SK-N-SH (cell line): ENCODE measurements at regions not wholly inside any gene's neighbourhood (a gene's known extent, or its start where the extent isn't known, plus 50 kb on each side); places are given as distances from the start of the nearest gene placed in this dataset.

Experiments
- CTCF ChIA-PET: fragments of 300-600, 350-600 bp; formaldehyde crosslinking; extraction: SDS; loops from one replicate; lab custom pipeline; 2021; lab: Yijun Ruan, JAX
- POLR2A ChIA-PET: fragments of 350-600 bp; sonication (Branson Sonifier 250); formaldehyde crosslinking; extraction: SDS; loops from one replicate; lab custom pipeline; 2020; ENCODE audit warnings: antibody characterized with exemption, inconsistent platforms; lab: Yijun Ruan, JAX
- DNase-seq: peaks from one replicate; pipeline ENCODE4 v3.0.0; 2012
- H2AFZ ChIP-seq: fragments of 200-600 bp; sonication (generic); 2 replicates; pipeline ENCODE4 v1.8.1; 2016; ENCODE audit warnings: antibody characterized with exemption, mild to moderate bottlenecking, low read depth
- H3F3A ChIP-seq: fragments of 200-600 bp; sonication (generic); replicated peaks from 2 replicates; pipeline ENCODE3; 2016; ENCODE audit warnings: antibody characterized with exemption, mild to moderate bottlenecking; ENCODE audit not compliant: insufficient read depth
- H3K27ac ChIP-seq, 2 experiments: fragments of 200-500 bp in 1 of 2; fragments of 200-600 bp in 1 of 2; sonication (Bioruptor generic) in 1 of 2; sonication (generic), shearing (Covaris generic) in 1 of 2; 2 replicates each; pipeline versions ENCODE4 v1.5.1 to v1.6.1; 2014 to 2016; ENCODE audit warnings: low read depth in 2 of 2, inconsistent platforms in 1 of 2, low read length in 1 of 2, mild to moderate bottlenecking in 1 of 2, mixed read lengths in 1 of 2
- H3K27me3 ChIP-seq: fragments of 200-600 bp; sonication (generic), shearing (Covaris generic); 2 replicates; pipeline ENCODE4 v1.6.1; 2016; ENCODE audit warnings: mixed run types; ENCODE audit not compliant: insufficient read depth
- H3K36me3 ChIP-seq, 2 experiments: fragments of 200-500 bp in 1 of 2; fragments of 200-600 bp in 1 of 2; sonication (Bioruptor generic) in 1 of 2; sonication (generic) in 1 of 2; replicated peaks in 1 of 2; 2 replicates each; pipeline versions ENCODE3 to v1.5.1; 2014 to 2016; ENCODE audit warnings: low read length in 1 of 2, mild to moderate bottlenecking in 1 of 2; ENCODE audit not compliant: insufficient read depth in 2 of 2, control insufficient read depth in 1 of 2
- H3K4me1 ChIP-seq, 2 experiments: fragments of 200-500 bp in 1 of 2; fragments of 200-600 bp in 1 of 2; sonication (Bioruptor generic) in 1 of 2; sonication (generic), shearing (Covaris generic) in 1 of 2; 2 replicates each; pipeline versions ENCODE4 v1.5.1 to v1.6.1; 2014 to 2016; ENCODE audit warnings: low read depth in 1 of 2, low read length in 1 of 2, mixed run types in 1 of 2; ENCODE audit not compliant: insufficient read depth in 2 of 2, control insufficient read depth in 1 of 2
- H3K4me2 ChIP-seq: fragments of 200-600 bp; sonication (generic), shearing (Covaris generic); 2 replicates; pipeline ENCODE4 v1.6.1; 2017; ENCODE audit warnings: mixed run types
- H3K4me3 ChIP-seq, 2 experiments: fragments of 200-500 bp in 1 of 2; fragments of 200-600 bp in 1 of 2; sonication (Bioruptor generic) in 1 of 2; sonication (generic), shearing (Covaris generic) in 1 of 2; 2 replicates each; pipeline versions ENCODE4 v1.5.1 to v1.8.1; 2014 to 2016; ENCODE audit warnings: low read depth in 2 of 2, inconsistent platforms in 1 of 2, low read length in 1 of 2, mild to moderate bottlenecking in 1 of 2, mixed read lengths in 1 of 2, moderate library complexity in 1 of 2
- H3K79me2 ChIP-seq: fragments of 200-600 bp; sonication (generic); 2 replicates; pipeline ENCODE4 v1.8.1; 2017; ENCODE audit warnings: mild to moderate bottlenecking; ENCODE audit not compliant: insufficient read depth
- H3K9ac ChIP-seq: fragments of 200-600 bp; sonication (generic); 2 replicates; pipeline ENCODE4 v1.6.1; 2017; ENCODE audit warnings: mixed run types
- H3K9me2 ChIP-seq: fragments of 200-600 bp; sonication (generic); 2 replicates; pipeline ENCODE4 v1.6.1; 2017; ENCODE audit warnings: mixed run types
- H3K9me3 ChIP-seq: fragments of 200-600 bp; sonication (generic); 2 replicates; pipeline ENCODE4 v1.6.1; 2017; ENCODE audit warnings: mixed run types, mild to moderate bottlenecking, moderate library complexity
- H4K20me1 ChIP-seq: fragments of 200-600 bp; sonication (generic); 2 replicates; pipeline ENCODE4 v1.6.1; 2017; ENCODE audit warnings: mild to moderate bottlenecking, mixed run types; ENCODE audit not compliant: insufficient read depth
- EP300 ChIP-seq, 2 experiments: IDR thresholded peaks; 2 replicates each; pipeline versions ENCODE4 v1.4.0 to v1.6.1; 2012; ENCODE audit warnings: borderline replicate concordance in 1 of 2, low read depth in 1 of 2, low read length in 1 of 2
- EZH2phosphoT487 ChIP-seq: fragments of 200-600 bp; sonication (generic); IDR thresholded peaks from 2 replicates; pipeline ENCODE4 v1.6.1; 2017; ENCODE audit warnings: low read depth, mixed run types, mild to moderate bottlenecking, antibody characterized with exemption, moderate library complexity, borderline replicate concordance
- FOXM1 ChIP-seq: IDR thresholded peaks from 2 replicates; pipeline ENCODE4 v1.4.0; 2012; ENCODE audit warnings: low read depth, mild to moderate bottlenecking
- GATA2 ChIP-seq: sonication (generic); formaldehyde crosslinking; IDR thresholded peaks from 2 replicates; pipeline ENCODE4 v1.5.0; 2020; ENCODE audit warnings: mild to moderate bottlenecking, missing genetic modification reagents
- IRF3 ChIP-seq: fragments of 150-350 bp; IDR thresholded peaks from 2 replicates; pipeline ENCODE4 v1.6.1; 2016; ENCODE audit warnings: mild to moderate bottlenecking, low read depth, low read length
- MXI1 ChIP-seq: IDR thresholded peaks from 2 replicates; pipeline ENCODE4 v1.6.1; 2012; ENCODE audit warnings: mild to moderate bottlenecking, low read depth, low read length, improper control_type of control experiment
- ZBTB33 ChIP-seq: IDR thresholded peaks from 2 replicates; pipeline ENCODE4 v1.4.0; 2012; ENCODE audit warnings: low read depth, borderline replicate concordance
- WGBS: methylation state at CpG from one replicate; pipeline ENCODE4 v1.1.6; 2017; ENCODE audit warnings: low lambda C conversion rate; 5-methylcytosine and 5-hydroxymethylcytosine counted together
- TF ChIP-seq, protein P1 (sequence below): fragments of 150-350 bp; IDR thresholded peaks from 2 replicates; pipeline ENCODE4 v1.6.1; 2017; ENCODE audit warnings: antibody characterized with exemption, low read length, low read depth, borderline replicate concordance

GRCh38 chr17:68732301-68732749, 131.2 kb upstream of the FAM20A start (continued):
- TF ChIP-seq ZBTB33, result no peak
- TF ChIP-seq FOXM1, result no peak
- TF ChIP-seq EZH2phosphoT487, result no peak

DNA sequence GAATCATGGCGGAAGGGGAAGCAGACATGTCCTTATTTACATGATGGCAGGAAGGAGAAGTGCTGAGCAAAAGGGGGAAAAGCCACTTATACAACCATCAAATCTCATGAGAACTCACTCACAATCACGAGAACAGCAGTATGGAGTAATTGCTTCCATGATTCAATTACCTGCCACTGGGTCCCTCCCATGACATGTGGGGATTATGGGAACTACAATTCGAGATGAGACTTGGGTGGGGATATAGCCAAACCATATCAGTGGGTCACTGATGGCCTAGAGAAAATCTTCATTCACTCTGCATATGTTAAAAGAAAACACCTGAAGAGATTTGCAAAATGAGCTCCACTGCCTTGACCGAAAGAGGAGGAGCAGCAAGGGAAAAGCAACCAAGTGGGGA, 130.3 kb upstream of the FAM20A start:
- Histone ChIP-seq H3K36me3 (no peaks in the 10 kb centered on the region), H3K4me1 (no peaks in the 10 kb centered on the region), H3K27ac (no peak overlapping the region), H2AFZ (no peak overlapping the region), H3K27me3 (no peaks in the 10 kb centered on the region), H3K9ac (no peak overlapping the region), H3K4me2 (no peak overlapping the region), H3K9me2 (no peaks in the 10 kb centered on the region), H3K79me2 (no peaks in the 10 kb centered on the region), H3K9me3 (no peaks in the 10 kb centered on the region), H3K4me3 (no peak overlapping the region), H4K20me1 (no peaks in the 10 kb centered on the region), H3F3A (no peaks in the 10 kb centered on the region)
- 7% methylated on average over 4 of the region's 4 CpGs for WGBS
- no peak for DNase-seq
- TF ChIP-seq EZH2phosphoT487, result no peak
- ChIA-PET POLR2A (no interaction called here), CTCF (no interaction called here)

DNA sequence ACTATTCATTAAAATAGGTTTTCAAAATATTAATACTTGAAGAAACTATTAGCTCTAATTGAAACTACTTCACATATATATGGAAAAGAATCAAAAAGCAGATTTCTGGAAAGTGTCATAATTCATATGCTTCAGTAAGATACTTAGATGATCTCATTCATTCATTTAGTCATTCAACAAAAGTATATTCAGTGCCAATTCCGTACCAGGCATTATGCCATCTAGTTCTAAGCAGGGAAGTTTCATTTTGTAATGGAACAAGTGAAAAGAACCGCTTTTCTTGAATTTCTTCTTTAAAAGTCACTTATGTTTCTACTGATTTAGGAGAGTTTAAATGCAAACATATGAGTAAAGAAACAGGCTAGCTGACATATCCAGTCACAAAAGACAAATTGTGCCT, 118.3 kb upstream of the FAM20A start:
- CTCF ChIA-PET, result interaction anchor here (1.2 to 1.3 kb wide), 2 partner anchors 9 to 15 kb away, joined by 3 to 4 read pairs; no protein-coding TSS in a partner anchor
- POLR2A ChIA-PET, result no interaction called here
- no peak for DNase-seq

GRCh38 chr17:68718926-68719325, 117.8 kb upstream of the FAM20A start:
- WGBS, result 43% methylated on average over 2 of the region's 2 CpGs
- H3K9me3 ChIP-seq, result no peaks in the 10 kb centered on the region
- H3F3A ChIP-seq, result no peaks in the 10 kb centered on the region
- H3K27ac ChIP-seq, result no peak overlapping the region
- H3K4me1 ChIP-seq, result no peaks in the 10 kb centered on the region
- no peak overlapping the region for H3K4me3 ChIP-seq
- ChIA-PET POLR2A (no interaction called here), CTCF (interaction anchor here (1.2 kb wide), 1 partner anchor 16 kb away, joined by 3 read pairs; no protein-coding TSS in a partner anchor)
- no peak overlapping the region for H3K9ac ChIP-seq
- H2AFZ ChIP-seq, result no peak overlapping the region
- H3K27me3 ChIP-seq, result no peaks in the 10 kb centered on the region
- no peaks in the 10 kb centered on the region for H3K36me3 ChIP-seq
- no peaks in the 10 kb centered on the region for H4K20me1 ChIP-seq
- no peak for DNase-seq
- no peaks in the 10 kb centered on the region for H3K79me2 ChIP-seq
- H3K9me2 ChIP-seq, result no peaks in the 10 kb centered on the region
- H3K4me2 ChIP-seq, result no peak overlapping the region
- TF ChIP-seq GATA2 (CRISPR knock-in tag) (no peak), IRF3 (no peak), EP300 (IDR thresholded peaks at IDR 0.05; ENCODE audit: borderline replicate concordance in 1 of 2, low read depth in 1 of 2, low read length in 1 of 2) (no peak), MXI1 (no peak)
- TF ChIP-seq, protein P1, sequence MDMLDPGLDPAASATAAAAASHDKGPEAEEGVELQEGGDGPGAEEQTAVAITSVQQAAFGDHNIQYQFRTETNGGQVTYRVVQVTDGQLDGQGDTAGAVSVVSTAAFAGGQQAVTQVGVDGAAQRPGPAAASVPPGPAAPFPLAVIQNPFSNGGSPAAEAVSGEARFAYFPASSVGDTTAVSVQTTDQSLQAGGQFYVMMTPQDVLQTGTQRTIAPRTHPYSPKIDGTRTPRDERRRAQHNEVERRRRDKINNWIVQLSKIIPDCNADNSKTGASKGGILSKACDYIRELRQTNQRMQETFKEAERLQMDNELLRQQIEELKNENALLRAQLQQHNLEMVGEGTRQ, result no peak

More for the DNA sequence above, 118.3 kb upstream of the FAM20A start:
- Histone ChIP-seq H3K9ac (no peak overlapping the region), H3K4me2 (no peak overlapping the region), H4K20me1 (no peaks in the 10 kb centered on the region), H3K4me3 (no peak overlapping the region), H3K4me1 (no peaks in the 10 kb centered on the region), H3K27ac (no peak overlapping the region), H3K9me3 (no peaks in the 10 kb centered on the region), H3F3A (no peaks in the 10 kb centered on the region), H3K27me3 (no peaks in the 10 kb centered on the region), H3K79me2 (no peaks in the 10 kb centered on the region), H2AFZ (no peak overlapping the region), H3K36me3 (no peaks in the 10 kb centered on the region), H3K9me2 (no peaks in the 10 kb centered on the region)
- WGBS, result 11% methylated on average over 2 of the region's 2 CpGs
- TF ChIP-seq MXI1, result no peak
- no peak for TF ChIP-seq FOXM1
